ENCODE measurements at regions not wholly inside any gene's neighbourhood (a gene's known extent, or its start where the extent isn't known, plus 50 kb on each side); places are given as distances from the start of the nearest gene placed in this dataset.

DNA sequence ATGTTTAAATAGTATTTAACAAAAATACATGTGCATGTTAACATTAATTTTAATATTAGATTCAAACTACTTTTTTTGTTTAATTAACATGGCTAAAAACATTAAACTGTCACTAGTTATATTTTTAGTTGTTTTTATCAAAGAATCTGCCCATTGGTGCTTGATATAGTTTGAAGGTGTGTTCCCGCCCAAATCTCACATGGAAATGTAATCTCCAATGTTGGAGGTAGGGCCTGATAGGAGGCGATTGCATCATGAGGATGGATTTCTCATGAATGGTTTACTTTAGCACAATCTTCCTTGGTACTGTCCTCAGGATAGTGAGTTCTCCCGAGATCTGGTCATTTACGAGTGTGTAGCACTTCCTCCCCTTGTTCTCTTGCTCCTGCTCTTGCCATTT is 2459.4 kb downstream of the PCDH9 start:
- TF ChIP-seq, protein P1, sequence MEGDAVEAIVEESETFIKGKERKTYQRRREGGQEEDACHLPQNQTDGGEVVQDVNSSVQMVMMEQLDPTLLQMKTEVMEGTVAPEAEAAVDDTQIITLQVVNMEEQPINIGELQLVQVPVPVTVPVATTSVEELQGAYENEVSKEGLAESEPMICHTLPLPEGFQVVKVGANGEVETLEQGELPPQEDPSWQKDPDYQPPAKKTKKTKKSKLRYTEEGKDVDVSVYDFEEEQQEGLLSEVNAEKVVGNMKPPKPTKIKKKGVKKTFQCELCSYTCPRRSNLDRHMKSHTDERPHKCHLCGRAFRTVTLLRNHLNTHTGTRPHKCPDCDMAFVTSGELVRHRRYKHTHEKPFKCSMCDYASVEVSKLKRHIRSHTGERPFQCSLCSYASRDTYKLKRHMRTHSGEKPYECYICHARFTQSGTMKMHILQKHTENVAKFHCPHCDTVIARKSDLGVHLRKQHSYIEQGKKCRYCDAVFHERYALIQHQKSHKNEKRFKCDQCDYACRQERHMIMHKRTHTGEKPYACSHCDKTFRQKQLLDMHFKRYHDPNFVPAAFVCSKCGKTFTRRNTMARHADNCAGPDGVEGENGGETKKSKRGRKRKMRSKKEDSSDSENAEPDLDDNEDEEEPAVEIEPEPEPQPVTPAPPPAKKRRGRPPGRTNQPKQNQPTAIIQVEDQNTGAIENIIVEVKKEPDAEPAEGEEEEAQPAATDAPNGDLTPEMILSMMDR (conservative IDR thresholded peaks at IDR 0.05; ENCODE audit: low read depth in 2 of 2), result no peak
- TF ChIP-seq EZH2 (IDR thresholded peaks at IDR 0.05; ENCODE audit: low read depth, unreplicated experiment), result no peak
- TF ChIP-seq, protein P2, sequence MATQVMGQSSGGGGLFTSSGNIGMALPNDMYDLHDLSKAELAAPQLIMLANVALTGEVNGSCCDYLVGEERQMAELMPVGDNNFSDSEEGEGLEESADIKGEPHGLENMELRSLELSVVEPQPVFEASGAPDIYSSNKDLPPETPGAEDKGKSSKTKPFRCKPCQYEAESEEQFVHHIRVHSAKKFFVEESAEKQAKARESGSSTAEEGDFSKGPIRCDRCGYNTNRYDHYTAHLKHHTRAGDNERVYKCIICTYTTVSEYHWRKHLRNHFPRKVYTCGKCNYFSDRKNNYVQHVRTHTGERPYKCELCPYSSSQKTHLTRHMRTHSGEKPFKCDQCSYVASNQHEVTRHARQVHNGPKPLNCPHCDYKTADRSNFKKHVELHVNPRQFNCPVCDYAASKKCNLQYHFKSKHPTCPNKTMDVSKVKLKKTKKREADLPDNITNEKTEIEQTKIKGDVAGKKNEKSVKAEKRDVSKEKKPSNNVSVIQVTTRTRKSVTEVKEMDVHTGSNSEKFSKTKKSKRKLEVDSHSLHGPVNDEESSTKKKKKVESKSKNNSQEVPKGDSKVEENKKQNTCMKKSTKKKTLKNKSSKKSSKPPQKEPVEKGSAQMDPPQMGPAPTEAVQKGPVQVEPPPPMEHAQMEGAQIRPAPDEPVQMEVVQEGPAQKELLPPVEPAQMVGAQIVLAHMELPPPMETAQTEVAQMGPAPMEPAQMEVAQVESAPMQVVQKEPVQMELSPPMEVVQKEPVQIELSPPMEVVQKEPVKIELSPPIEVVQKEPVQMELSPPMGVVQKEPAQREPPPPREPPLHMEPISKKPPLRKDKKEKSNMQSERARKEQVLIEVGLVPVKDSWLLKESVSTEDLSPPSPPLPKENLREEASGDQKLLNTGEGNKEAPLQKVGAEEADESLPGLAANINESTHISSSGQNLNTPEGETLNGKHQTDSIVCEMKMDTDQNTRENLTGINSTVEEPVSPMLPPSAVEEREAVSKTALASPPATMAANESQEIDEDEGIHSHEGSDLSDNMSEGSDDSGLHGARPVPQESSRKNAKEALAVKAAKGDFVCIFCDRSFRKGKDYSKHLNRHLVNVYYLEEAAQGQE (IDR thresholded peaks at IDR 0.05; ENCODE audit: unreplicated experiment), result no peak

All from GM23338 (cell line).